ENCODE measurements at regions not wholly inside any gene's neighbourhood (a gene's known extent, or its start where the extent isn't known, plus 50 kb on each side); places are given as distances from the start of the nearest gene placed in this dataset.

GRCh38 chr22:47341464-47341863, 579.0 kb downstream of the TBC1D22A start:
- Histone ChIP-seq H3K4me2 (replicated peaks; ENCODE audit: low read depth, low read length, poor library complexity, severe bottlenecking) (no peak overlapping the region), H3K4me3 (ENCODE audit: control extremely low read depth in 1 of 5, extremely low read depth in 1 of 5, insufficient read depth in 1 of 5, low read depth in 2 of 5, low read length in 4 of 5) (no peak overlapping the region), H3K27me3 (replicated peaks in 1 of 4; ENCODE audit: control extremely low read depth in 1 of 4, control insufficient read depth in 3 of 4, insufficient read depth in 4 of 4, low read length in 3 of 4) (no peaks in the 10 kb centered on the region), H2AFZ (ENCODE audit: insufficient read depth, low read depth, low read length, poor library complexity, severe bottlenecking) (no peak overlapping the region), H3K4me1 (ENCODE audit: control insufficient read depth in 2 of 2, insufficient read depth in 2 of 2, low read length in 2 of 2) (no peaks in the 10 kb centered on the region), H3K9ac (ENCODE audit: low read length) (no peak overlapping the region), H4K20me1 (ENCODE audit: control insufficient read depth, insufficient read depth, low read length, poor library complexity, severe bottlenecking) (no peaks in the 10 kb centered on the region), H3K27ac (ENCODE audit: low read length in 2 of 2) (no peak overlapping the region), H3K9me3 (ENCODE audit: control extremely low read depth in 1 of 3, control insufficient read depth in 2 of 3, insufficient read depth in 1 of 3, low read length in 2 of 3) (peaks cover 0 to 17% (median 0%) of the 10 kb centered on the region in 3 donors), H3K79me2 (ENCODE audit: control insufficient read depth, insufficient read depth, low read length) (no peaks in the 10 kb centered on the region), H3K36me3 (replicated peaks in 1 of 2; ENCODE audit: control extremely low read depth in 1 of 2, control insufficient read depth in 1 of 2, extremely low read depth in 1 of 2, insufficient read depth in 2 of 2, low read length in 1 of 2) (no peaks in the 10 kb centered on the region)
- no peak overlapping the region for H3K4me3 Mint-ChIP-seq
- ChIA-PET POLR2A (no interaction called here), CTCF (no interaction called here)
- ATAC-seq (ENCODE audit: low read depth) (no peak), DNase-seq (no peak)
- intact Hi-C loops (cut with micrococcal nuclease), result no loop called here
- no peak overlapping the region for H3K27ac Mint-ChIP-seq
- no peaks in the 10 kb centered on the region for H3K4me1 Mint-ChIP-seq
- no peaks in the 10 kb centered on the region for H3K9me3 Mint-ChIP-seq (ENCODE audit: insufficient read depth)
- 94% methylated on average over 7 of the region's 7 CpGs for WGBS (ENCODE audit: insufficient coverage)
- no peak for TF ChIP-seq EZH2 (IDR thresholded peaks at IDR 0.05; ENCODE audit: borderline replicate concordance, insufficient read depth, low read depth, low read length, poor library complexity, severe bottlenecking)
- no peak for TF ChIP-seq CTCF (IDR thresholded peaks at IDR 0.05)
- H3K27me3 Mint-ChIP-seq, result peaks cover 23% of the 10 kb centered on the region

- H3K27me3 Mint-ChIP-seq, result peaks cover 23% of the 10 kb centered on the region
- Histone ChIP-seq H4K20me1 (ENCODE audit: control insufficient read depth, insufficient read depth, low read length, poor library complexity, severe bottlenecking) (no peaks in the 10 kb centered on the region), H3K9ac (ENCODE audit: low read length) (no peak overlapping the region), H2AFZ (ENCODE audit: insufficient read depth, low read depth, low read length, poor library complexity, severe bottlenecking) (no peak overlapping the region), H3K27ac (ENCODE audit: low read length in 2 of 2) (no peak overlapping the region), H3K27me3 (replicated peaks in 1 of 4; ENCODE audit: control extremely low read depth in 1 of 4, control insufficient read depth in 3 of 4, insufficient read depth in 4 of 4, low read length in 3 of 4) (no peaks in the 10 kb centered on the region), H3K9me3 (ENCODE audit: control extremely low read depth in 1 of 3, control insufficient read depth in 2 of 3, insufficient read depth in 1 of 3, low read length in 2 of 3) (peaks cover 0 to 17% (median 0%) of the 10 kb centered on the region in 3 donors), H3K4me1 (ENCODE audit: control insufficient read depth in 2 of 2, insufficient read depth in 2 of 2, low read length in 2 of 2) (no peaks in the 10 kb centered on the region), H3K36me3 (replicated peaks in 1 of 2; ENCODE audit: control extremely low read depth in 1 of 2, control insufficient read depth in 1 of 2, extremely low read depth in 1 of 2, insufficient read depth in 2 of 2, low read length in 1 of 2) (no peaks in the 10 kb centered on the region), H3K4me2 (replicated peaks; ENCODE audit: low read depth, low read length, poor library complexity, severe bottlenecking) (no peak overlapping the region), H3K4me3 (ENCODE audit: control extremely low read depth in 1 of 5, extremely low read depth in 1 of 5, insufficient read depth in 1 of 5, low read depth in 2 of 5, low read length in 4 of 5) (no peak overlapping the region), H3K79me2 (ENCODE audit: control insufficient read depth, insufficient read depth, low read length) (no peaks in the 10 kb centered on the region)
- ChIA-PET POLR2A (no interaction called here), CTCF (no interaction called here)
- H3K4me1 Mint-ChIP-seq, result no peaks in the 10 kb centered on the region
- TF ChIP-seq CTCF (IDR thresholded peaks at IDR 0.05), result no peak
- TF ChIP-seq EZH2 (IDR thresholded peaks at IDR 0.05; ENCODE audit: borderline replicate concordance, insufficient read depth, low read depth, low read length, poor library complexity, severe bottlenecking), result no peak
- WGBS (ENCODE audit: insufficient coverage), result 80% methylated on average over 5 of the region's 5 CpGs
- intact Hi-C loops (cut with micrococcal nuclease), result no loop called here
- no peak for ATAC-seq (ENCODE audit: low read depth)
- H3K27ac Mint-ChIP-seq, result no peak overlapping the region
- DNase-seq, result no peak
- no peak overlapping the region for H3K4me3 Mint-ChIP-seq
- H3K9me3 Mint-ChIP-seq (ENCODE audit: insufficient read depth), result peaks cover 3% of the 10 kb centered on the region
These were observed 578.5 kb downstream of the TBC1D22A start for GRCh38 chr22:47340851-47341436.
